NB4 (cell line): ENCODE measurements at regions not wholly inside any gene's neighbourhood (a gene's known extent, or its start where the extent isn't known, plus 50 kb on each side); places are given as distances from the start of the nearest gene placed in this dataset.

Experiments
- MAX ChIP-seq: IDR thresholded peaks from 2 replicates; pipeline ENCODE4 v1.6.1; 2011; ENCODE audit warnings: low read depth, low read length
- POLR2A ChIP-seq: IDR thresholded peaks from 2 replicates; pipeline ENCODE4 v1.6.1; 2011; ENCODE audit warnings: mild to moderate bottlenecking; ENCODE audit not compliant: insufficient read length; ENCODE audit errors: extremely low read depth
- TF ChIP-seq, protein P1 (sequence below): IDR thresholded peaks from one replicate; pipeline ENCODE4 v1.5.1; 2012; ENCODE audit warnings: low read depth, low read length

GRCh38 chr4:91829531-91829930, 474.2 kb upstream of the GRID2 start:
- TF ChIP-seq, protein P1, sequence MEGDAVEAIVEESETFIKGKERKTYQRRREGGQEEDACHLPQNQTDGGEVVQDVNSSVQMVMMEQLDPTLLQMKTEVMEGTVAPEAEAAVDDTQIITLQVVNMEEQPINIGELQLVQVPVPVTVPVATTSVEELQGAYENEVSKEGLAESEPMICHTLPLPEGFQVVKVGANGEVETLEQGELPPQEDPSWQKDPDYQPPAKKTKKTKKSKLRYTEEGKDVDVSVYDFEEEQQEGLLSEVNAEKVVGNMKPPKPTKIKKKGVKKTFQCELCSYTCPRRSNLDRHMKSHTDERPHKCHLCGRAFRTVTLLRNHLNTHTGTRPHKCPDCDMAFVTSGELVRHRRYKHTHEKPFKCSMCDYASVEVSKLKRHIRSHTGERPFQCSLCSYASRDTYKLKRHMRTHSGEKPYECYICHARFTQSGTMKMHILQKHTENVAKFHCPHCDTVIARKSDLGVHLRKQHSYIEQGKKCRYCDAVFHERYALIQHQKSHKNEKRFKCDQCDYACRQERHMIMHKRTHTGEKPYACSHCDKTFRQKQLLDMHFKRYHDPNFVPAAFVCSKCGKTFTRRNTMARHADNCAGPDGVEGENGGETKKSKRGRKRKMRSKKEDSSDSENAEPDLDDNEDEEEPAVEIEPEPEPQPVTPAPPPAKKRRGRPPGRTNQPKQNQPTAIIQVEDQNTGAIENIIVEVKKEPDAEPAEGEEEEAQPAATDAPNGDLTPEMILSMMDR = no peak
- no peak for TF ChIP-seq POLR2A
- TF ChIP-seq MAX = no peak
